Caki2 (cell line): ENCODE measurements at regions not wholly inside any gene's neighbourhood (a gene's known extent, or its start where the extent isn't known, plus 50 kb on each side); places are given as distances from the start of the nearest gene placed in this dataset.
A peak's percentile ranks its signal among the peaks of the same experiment; 100 is the strongest.

ENCODE experiments used
- DNase-seq: peaks from one replicate; pipeline ENCODE4 v3.0.0-alpha.2; 2015; ENCODE audit warnings: low read depth
- in situ Hi-C: cut with HindIII; loops from 2 replicates; pipeline ENCODE4 v1.10.0; 2016; ENCODE audit warnings: low sequenced_read_pairs, low pct_unique_long_range_greater_than_20kb, mixed read lengths

DNA sequence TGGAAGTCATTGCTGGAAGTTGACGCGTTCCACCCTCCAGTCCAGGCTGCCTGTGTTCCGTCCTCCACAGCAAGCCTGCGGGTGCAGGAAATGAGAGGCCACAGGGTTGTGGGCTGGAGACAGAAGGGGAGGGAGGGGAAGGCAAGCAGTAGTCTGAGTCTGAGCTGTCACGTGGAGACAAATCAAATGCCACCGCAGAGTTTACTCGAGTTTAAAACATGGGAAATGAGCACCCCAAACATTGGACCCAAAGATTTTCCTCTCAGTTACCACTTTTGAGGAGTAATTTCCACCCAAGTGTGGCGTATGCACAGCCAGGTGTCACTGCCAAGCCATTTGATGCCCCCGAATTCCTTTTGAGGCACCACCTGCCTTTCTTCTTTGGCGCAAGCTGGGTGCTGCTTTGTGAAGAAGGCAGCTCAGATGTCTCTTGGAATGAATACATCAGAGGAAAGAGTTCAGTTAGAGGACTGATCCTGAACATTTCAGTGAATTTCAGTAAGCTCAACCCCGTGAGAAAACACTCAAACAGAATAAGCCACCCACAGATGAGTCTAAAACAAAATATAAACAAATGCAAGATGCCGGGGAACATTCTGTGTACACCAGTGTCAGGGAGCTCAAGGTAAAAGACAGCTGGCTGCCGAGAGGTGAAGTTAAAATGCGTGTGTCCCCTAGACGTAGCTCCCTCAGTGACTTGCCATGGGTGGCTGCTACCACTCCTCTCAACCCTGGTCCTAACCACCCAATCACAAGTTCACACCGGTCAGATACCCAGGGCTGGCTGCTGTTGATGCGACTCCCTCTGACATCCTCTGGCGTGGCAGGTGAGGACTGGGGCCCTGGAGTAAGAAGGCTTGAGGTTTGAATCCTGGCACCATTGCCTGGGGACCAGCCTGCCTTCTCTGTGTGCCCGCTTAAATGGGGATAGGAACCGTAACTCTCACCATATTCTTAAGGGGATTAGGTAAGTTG, 203.8 kb downstream of the UACA start:
- DNase-seq, result no peak
- in situ Hi-C loops, result no loop called here

GRCh38 chr15:70558406-70559264, 204.7 kb downstream of the UACA start:
- in situ Hi-C loops, result no loop called here
- DNase-seq, result no peak

DNA sequence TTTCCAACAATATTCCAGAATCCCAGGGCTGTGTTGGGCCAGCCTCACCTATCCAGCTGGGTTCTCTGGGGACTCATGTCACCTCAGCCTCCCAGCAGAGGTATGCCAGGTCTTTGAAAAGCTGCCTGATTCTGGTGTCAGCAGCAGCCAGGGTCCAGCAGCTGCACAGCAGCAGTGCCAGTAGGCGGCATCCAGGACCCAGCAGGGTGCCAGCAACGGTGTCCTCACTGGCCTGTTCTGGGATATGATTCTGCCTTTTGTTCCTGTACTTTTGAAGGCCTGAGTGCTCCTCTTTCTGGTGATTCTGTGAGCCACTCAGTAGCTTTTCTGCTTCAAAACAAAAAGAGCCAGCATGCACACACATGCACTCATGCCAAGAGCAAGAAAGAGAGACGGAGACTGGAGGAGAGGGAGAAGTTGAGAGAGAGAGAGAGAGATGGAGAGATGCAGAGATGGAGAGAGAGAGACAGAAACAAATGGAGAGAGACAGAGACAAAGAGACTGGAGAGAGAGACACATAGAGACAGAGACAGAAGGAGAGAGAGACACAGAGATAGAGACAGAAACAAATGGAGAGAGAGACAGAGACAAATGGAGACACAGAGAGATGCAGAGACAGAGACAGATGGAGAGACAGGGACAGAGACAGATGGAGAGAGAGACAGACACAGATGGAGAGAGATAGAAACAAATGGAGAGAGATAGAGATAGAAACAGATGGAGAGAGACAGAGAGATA, 205.7 kb downstream of the UACA start:
- no peak for DNase-seq
- in situ Hi-C loops, result no loop called here

DNA sequence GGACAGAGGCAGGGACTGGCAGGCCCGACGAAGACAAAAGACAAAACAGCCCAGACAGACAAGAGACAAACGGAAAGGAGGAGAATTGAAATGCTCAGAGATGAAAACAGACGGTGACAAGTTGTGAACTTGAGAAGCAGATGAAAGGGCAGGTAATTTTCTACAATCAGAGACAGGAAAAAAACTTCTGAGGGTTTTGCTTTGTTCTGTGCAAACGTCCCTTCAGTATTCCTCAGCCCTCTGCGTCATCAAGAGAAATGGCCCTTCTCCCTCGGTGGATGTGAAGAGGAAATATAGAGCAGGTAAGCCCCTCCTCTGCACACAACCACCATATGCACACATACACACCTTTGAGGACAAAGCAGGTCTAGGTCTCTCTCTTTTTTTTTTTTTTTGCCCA, 206.6 kb downstream of the UACA start:
- in situ Hi-C loops, result no loop called here
- DNase-seq, result no peak

- DNase-seq, result no peak
- in situ Hi-C loops, result no loop called here
These were observed 207.1 kb downstream of the UACA start for GRCh38 chr15:70556151-70556741.

DNA sequence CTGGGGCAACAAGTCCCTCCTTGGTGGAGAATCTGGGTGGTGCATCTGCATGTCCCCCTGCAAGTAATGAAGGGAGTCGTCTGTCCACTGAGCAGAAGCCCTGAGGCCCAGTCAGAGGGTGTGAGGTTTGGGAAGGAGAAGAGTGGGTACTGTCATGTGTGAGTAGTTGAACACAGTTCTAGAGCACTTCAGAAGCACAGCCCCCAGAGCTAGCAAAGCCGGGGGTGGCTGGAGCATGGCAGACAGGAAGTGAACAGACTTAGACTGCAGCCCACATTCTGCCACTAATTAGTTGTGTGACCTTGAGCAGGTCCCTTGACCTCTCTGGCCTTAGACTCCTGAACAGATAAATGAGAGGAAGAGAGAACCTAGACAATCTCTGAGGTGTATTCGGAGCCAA, 207.6 kb downstream of the UACA start:
- in situ Hi-C loops, result no loop called here
- DNase-seq, result no peak

DNA sequence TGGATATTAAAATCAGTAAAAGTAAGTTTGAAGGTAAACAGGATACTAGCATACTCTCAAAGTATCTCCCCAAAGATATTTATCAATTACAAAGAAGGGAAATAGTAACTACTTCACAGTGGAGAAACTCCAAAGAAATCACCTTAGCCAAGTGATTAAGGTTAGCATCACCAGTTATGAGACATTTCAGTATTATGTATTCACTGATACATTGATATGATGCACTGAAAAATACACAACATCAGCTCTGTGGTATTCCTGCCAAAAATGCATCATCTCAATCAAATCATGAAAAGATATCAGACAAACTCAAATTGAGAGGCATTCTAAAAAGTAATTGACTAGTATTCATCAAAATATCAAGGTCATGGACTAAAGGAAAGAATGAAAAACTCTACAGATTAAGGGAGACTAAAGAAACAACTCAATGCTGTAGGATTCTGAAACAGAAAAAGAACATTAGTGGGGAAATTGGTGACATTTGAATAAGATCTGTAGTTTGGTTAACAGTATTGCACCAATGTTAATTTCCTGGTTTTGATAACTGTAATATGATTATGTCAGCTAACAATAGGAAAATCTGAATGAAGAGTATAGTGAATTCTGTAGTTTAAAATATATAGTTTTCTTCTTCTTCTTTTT, 215.4 kb downstream of the UACA start:
- in situ Hi-C loops, result no loop called here
- DNase-seq, result no peak

- no peak for DNase-seq
- in situ Hi-C loops, result no loop called here
These were observed 217.8 kb downstream of the UACA start for GRCh38 chr15:70545526-70545925.

- DNase-seq, result no peak
- in situ Hi-C loops, result no loop called here
These were observed 221.8 kb downstream of the UACA start for GRCh38 chr15:70541511-70541910.

DNA sequence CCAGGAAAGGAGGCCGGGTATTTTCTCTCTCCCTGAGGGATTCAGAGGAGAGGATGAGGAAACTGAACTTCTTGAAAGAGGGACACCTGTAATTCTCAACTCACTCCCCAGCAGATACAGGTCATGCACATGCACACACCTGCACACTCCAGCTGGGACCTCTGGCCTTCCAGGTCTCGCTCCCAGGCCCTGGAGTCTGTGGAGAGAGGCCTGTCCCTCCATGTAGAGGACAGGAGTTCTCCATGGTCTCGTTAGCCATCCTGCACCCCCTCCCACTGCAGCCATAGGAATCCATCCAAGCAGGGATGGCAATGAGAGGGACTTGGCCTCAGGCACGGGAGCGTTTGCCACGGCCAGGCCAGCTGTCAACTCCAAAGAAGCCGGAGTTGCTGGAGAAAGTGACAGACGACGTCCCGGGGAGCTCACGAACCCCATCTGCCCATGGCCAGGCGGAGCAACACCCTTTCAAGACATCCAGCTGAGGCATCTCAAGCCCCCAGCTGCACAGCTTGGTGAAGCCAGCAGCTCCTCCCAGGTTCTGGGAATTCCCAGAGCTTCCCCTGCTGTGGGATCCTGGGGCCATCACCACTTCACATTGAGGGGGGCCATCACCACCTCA, 223.3 kb downstream of the UACA start:
- in situ Hi-C loops, result no loop called here

GRCh38 chr15:70539409-70539808, 223.9 kb downstream of the UACA start:
- no peak for DNase-seq
- in situ Hi-C loops, result no loop called here

More for the DNA sequence above, 223.3 kb downstream of the UACA start:
- DNase-seq, result no peak

GRCh38 chr15:70538278-70538677, 225.1 kb downstream of the UACA start:
- in situ Hi-C loops, result no loop called here
- DNase-seq, result peak; percentile 32

DNA sequence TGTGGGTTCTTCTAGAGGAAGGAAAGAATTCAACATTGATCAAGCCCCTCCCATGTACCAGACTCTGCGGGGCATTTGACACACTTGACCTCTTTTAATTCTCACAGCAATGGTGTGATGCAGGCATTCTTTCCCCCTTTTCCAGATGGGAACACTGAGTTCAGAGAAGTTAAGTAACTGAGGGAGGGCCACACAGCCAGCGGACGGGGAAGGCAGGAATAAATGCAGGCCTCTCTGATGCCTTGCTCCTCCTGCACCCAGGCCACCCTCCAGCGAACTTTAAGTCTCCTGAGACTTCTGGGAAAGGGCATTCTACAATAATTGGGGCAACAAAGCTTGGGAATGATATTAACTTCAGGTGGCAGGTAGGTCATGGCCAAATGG, 227.4 kb downstream of the UACA start:
- in situ Hi-C loops, result no loop called here
- no peak for DNase-seq

DNA sequence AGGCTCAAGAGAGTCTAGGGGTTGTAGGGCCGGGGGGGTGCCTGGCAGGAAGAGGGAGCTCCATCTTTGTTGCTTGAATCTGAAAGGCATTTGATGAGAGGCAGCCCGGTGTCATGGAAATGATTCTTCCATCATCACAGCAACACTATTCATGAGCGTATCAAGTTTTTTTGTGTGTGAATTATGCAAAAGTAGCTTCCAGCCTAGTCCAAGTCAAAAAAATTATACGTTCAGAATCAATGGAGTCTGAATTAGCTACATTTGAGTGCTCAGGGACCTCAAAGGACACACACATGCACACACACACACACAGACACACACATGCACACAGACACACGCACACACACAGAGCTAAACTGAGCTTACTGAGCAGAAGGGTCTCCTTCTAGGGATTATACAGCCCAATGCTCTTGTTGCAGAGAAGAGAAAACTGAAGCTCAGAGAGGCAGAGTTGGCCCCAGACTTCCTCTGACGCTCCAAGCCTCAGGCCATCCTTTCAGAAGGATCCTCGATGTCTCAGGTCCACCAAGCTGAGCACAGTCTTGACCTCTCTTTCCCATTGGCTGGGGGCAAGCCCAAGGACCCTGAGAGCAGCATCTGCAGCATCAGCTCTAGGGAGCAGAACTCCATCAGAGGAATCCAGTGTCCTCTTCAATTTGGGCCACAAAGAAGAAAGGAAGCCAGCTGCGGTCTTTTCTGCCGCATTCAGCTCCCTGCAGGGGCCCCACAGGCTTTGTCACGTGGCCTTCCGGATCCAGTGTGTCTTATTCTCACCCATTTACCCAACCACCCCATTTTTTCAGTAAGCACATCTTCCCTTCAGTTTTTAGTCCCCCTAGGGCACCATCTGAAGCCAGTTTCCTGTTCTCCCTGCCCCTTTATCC, 228.0 kb downstream of the UACA start:
- DNase-seq, result no peak
- in situ Hi-C loops, result no loop called here

GRCh38 chr15:70533931-70534742, 229.2 kb downstream of the UACA start:
- DNase-seq, result no peak
- in situ Hi-C loops, result no loop called here
